ENCODE measurements at regions not wholly inside any gene's neighbourhood (a gene's known extent, or its start where the extent isn't known, plus 50 kb on each side); places are given as distances from the start of the nearest gene placed in this dataset.
"Not testable (repeated sequence)": the region's sequence is repeated elsewhere in the genome, so short reads cannot be mapped to it uniquely, and the experiment has no call there.

GRCh38 chr7:153958789-153959188 lies 93.4 kb upstream of the DPP6 start:
- not testable (repeated sequence) for TF ChIP-seq POLR2A, CTCF (IDR thresholded peaks at IDR 0.05)

Data from thyroid gland (tissue), 4 donors.